ENCODE measurements at regions not wholly inside any gene's neighbourhood (a gene's known extent, or its start where the extent isn't known, plus 50 kb on each side); places are given as distances from the start of the nearest gene placed in this dataset.

GRCh38 chr7:53917637-53918036, 624.5 kb upstream of the VSTM2A start:
- Histone ChIP-seq H3K27me3 (ENCODE audit: control insufficient read depth in 2 of 2, insufficient read depth in 2 of 2, low read length in 2 of 2) (no peaks in the 10 kb centered on the region), H2AFZ (ENCODE audit: low read depth, low read length) (no peak overlapping the region), H3K9ac (ENCODE audit: insufficient read depth in 1 of 2, low read depth in 2 of 2, low read length in 2 of 2) (no peak overlapping the region), H3K36me3 (ENCODE audit: control insufficient read depth, insufficient read depth, low read length) (no peaks in the 10 kb centered on the region), H4K20me1 (replicated peaks; ENCODE audit: control insufficient read depth, insufficient read depth, low read length) (no peaks in the 10 kb centered on the region), H3K9me1 (ENCODE audit: control insufficient read depth, insufficient read depth, low read length) (no peaks in the 10 kb centered on the region), H3K4me1 (replicated peaks in 1 of 2; ENCODE audit: control insufficient read depth in 2 of 2, insufficient read depth in 2 of 2, low read length in 2 of 2) (no peaks in the 10 kb centered on the region), H3K9me3 (replicated peaks; ENCODE audit: control insufficient read depth, insufficient read depth, low read depth, low read length) (no peaks in the 10 kb centered on the region), H3K27ac (ENCODE audit: extremely low read depth, low read depth, low read length) (no peak overlapping the region), H3K4me3 (no peak overlapping the region), H3K4me2 (ENCODE audit: insufficient read depth, low read length) (no peak overlapping the region), H3K79me2 (ENCODE audit: control insufficient read depth, insufficient read depth, low read length) (no peaks in the 10 kb centered on the region)
- in situ Hi-C loops (cut with MboI) (no loop called here), intact Hi-C loops (cut with micrococcal nuclease) (no loop called here)
- WGBS (ENCODE audit: insufficient coverage, low coverage, missing lambda C conversion rate) = 0% methylated on average over 5 of the region's 5 CpGs
- FAIRE-seq (no peak), DNase-seq (ENCODE audit: extremely low read depth in 1 of 4, low spot score in 3 of 4) (no peak), ATAC-seq (no peak)
- ChIA-PET POLR2A (no interaction called here), CTCF (ENCODE audit: low intra/inter-chr PET ratio) (no interaction called here)
- TF ChIP-seq ZNF609 (CRISPR knock-in tag; IDR thresholded peaks at IDR 0.05; ENCODE audit: borderline replicate concordance) (no peak), NR2C1 (IDR thresholded peaks at IDR 0.05) (no peak), NR2C1 (tag; IDR thresholded peaks at IDR 0.05) (no peak), PPARD (CRISPR knock-in tag; IDR thresholded peaks at IDR 0.05) (no peak), ZNF584 (CRISPR knock-in tag; IDR thresholded peaks at IDR 0.05; ENCODE audit: low read depth) (no peak), JUNB (CRISPR knock-in tag; conservative IDR thresholded peaks at IDR 0.05) (no peak), FOXP1 (CRISPR knock-in tag; IDR thresholded peaks at IDR 0.05) (no peak), ZNF175 (CRISPR knock-in tag; IDR thresholded peaks at IDR 0.05; ENCODE audit: low read depth) (no peak), TAF7 (tag; IDR thresholded peaks at IDR 0.05) (no peak), ZBTB49 (CRISPR knock-in tag; IDR thresholded peaks at IDR 0.05; ENCODE audit: borderline replicate concordance) (no peak), HBP1 (CRISPR knock-in tag; IDR thresholded peaks at IDR 0.05) (no peak), ZNF12 (CRISPR knock-in tag; IDR thresholded peaks at IDR 0.05) (no peak), POLR3G (IDR thresholded peaks at IDR 0.05; ENCODE audit: extremely low read depth, insufficient read length, insufficient replicate concordance) (no peak), GATA2 (CRISPR knock-in tag; IDR thresholded peaks at IDR 0.05) (no peak)
- no TSS peak for BruUV-seq (replicated peaks)
